Suppressor macrophage (primary cell): ENCODE measurements at regions not wholly inside any gene's neighbourhood (a gene's known extent, or its start where the extent isn't known, plus 50 kb on each side); places are given as distances from the start of the nearest gene placed in this dataset.
"Not testable (repeated sequence)": the region's sequence is repeated elsewhere in the genome, so short reads cannot be mapped to it uniquely, and the experiment has no call there.

Experiments used
- DNase-seq, 4 experiments: peaks; one replicate each; pipeline ENCODE4 v3.0.0-alpha.2; 2020 to 2022

DNA sequence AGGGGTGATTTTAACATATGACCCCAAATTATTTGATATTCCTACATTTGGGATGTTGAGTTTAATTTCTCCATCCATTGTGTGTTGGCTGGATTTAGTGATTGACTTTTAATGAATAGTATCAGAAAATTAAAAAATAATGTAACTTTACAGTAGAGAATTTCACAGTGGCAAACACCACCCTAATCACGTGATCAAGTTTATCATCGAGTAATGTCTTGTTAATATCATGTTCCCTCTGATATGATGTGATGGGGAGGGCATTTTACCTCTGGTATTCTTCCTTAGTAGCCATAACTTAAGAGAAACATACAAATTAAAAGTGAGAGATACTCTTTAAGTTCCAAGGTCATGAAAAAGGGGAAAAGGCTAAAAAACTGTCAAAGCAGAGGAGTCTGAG, 602.0 kb upstream of the CELF4 start:
- DNase-seq = no peak

DNA sequence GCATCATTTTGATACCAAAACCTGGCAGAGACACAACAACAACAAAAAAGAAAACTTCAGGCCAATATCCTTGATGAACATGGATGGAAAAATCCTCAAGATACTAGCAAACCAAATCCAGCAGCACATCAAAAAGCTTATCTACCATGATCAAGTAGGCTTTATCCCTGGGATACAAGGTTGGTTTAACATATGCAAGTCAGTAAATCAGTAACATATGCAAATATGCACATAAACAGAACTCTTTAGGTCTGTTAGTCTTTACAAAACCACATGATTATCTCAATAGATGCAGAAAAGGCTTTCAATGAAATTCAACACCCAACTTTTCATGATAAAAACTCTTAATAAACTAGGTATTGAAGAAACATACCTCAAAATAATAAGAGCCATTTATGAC, 587.5 kb upstream of the CELF4 start:
- not testable (repeated sequence) for DNase-seq

DNA sequence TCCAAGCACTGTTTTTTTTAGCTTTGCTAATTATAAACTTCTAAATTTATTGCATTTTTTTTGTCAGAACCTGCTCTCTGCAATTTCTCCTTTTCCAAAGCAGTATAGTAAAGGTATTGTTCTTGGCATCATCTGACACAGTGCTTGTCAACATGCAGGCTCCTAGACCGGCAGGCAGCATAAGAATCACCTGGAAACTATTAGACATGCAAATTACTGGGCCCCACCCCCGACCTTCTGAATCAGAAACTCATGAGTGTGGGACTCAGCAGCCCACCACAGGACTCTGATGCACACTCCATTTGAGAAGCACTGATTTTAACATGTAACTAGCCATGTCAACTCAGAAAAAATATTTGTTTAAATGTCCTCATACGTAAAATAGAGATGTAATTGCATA, 551.1 kb upstream of the CELF4 start:
- no peak for DNase-seq

DNA sequence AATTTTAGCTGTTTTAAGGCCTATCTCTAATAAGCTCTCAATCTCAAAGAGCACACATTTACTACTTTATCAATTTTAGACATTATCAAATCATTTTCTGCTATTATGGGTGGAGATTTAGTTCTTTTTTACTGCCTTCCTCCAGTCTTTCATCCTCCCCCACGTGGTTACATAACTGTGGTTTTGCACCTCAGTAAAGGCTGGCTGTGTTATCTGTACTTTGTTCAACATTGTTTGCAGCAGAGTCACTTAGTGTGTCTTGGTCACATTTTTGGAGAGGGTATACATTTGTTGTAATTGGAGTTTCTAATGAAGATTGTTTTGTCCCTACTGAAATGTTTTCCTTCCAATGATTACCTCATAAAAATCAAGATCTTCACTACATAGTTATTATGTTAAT, 549.6 kb upstream of the CELF4 start:
- no peak for DNase-seq

DNA sequence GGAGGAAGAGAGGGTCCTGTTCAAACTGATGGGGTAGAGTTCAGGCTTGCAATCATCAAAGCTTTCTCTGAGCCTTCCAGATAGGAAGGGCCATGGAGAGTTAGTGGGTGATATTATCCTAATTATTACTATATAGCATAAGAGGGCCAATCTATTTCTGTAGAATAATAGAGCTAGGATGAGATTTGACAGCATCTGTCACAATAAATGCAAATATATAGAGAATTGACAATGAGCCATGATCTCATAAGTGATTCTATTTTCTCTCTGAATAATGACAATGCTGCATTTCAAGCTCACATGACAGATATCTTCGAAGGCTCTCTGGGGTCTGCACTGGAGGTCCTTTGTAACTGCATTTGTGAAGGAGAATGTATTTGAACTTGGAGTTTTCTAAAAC, 521.9 kb upstream of the CELF4 start:
- DNase-seq = no peak

DNA sequence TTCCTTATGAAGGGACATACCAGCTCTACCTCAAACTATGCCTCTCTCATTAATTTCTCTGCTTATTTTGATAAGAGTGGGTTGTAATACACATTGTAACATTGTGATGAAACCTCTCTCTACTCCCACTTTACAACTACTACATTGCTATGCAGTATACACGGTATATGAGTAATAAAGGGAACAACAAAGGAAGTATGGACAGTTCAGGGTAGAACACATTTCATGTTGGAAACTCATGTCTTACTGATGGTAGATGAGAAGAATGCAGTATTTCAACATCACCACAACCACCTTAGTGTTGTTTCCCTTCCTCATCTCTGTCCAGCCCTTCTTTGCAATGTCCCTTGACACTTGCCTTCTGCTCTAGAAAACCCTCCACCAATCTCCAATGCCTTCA, 515.9 kb upstream of the CELF4 start:
- no peak for DNase-seq

DNA sequence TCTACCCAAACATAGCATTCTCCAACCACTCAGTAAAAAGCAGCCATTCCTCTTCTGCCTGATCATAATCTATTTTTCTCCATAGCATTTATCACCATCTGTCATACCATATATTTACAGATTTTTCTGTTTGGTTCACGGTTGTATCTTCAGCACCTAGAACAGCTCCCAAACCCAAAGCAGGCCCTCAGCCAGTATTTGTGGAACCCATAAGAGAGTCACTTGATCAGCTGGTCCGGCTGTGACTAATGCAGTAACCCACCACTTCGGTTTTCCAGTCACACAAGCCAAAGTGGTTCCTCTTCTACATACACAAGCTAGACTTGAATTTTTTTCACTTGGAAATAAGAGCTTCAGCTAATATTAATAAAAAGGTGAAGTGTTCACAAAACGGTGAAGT, 511.6 kb upstream of the CELF4 start:
- no peak for DNase-seq

DNA sequence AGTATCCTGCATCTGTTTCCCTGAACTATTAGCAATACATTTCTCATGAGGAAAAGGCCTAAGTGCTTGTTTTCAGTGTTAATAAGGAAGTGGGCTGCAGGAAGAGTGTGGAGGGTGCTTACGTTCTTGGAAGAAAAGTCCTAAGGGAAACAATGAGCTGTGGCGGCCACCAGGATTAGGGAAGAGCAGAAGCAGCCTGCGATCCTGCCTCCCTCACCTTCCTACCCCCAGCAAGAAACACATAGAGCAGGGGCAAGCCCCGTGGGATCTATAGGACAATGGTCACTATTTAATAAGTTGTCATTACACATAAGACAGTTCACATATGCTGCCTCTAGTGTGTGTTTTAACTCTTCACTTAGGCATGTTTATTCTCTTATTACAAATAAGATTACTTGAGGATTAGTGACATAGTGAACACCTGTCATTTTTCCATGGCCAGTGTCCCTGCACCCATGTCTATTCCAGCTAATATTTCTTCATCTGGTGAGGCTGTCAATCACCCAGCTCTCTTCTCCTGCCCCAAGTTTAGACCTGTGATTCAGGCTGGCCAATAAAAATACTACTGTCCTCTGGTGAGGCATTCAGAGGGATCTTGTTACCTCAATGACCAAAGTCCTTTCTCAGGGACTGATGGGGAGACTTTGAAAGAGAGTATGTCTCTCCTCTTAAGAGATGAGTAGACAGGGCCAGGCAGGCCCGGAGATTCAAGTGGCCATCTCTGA, 510.9 kb upstream of the CELF4 start:
- DNase-seq = no peak

DNA sequence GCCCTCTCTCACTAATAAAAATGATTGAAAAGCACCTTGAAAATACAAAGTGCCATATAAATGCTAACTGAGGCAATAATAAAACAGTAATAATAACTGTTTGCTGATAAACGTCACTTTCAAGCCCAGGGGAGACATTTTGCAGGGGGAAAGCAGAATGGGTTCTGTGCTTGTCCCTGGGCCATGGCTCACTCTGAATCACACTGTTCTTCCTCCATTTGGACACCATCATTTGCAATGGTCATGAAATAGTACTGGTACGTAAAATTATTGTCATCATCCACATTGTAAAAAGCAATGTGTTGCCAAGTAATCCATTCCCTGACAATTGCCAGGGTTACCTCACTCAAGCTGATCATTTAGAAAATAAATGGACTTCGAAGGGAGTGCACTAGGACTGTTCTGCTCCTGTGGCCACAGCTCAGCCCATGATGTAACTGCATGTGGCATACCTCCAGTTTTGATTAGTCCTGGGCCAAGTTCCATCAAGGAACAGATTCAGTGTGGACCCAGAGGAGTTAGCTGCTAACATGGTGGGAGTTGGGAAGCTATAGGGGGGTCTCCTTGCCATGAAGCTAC, 508.8 kb upstream of the CELF4 start:
- no peak for DNase-seq

DNA sequence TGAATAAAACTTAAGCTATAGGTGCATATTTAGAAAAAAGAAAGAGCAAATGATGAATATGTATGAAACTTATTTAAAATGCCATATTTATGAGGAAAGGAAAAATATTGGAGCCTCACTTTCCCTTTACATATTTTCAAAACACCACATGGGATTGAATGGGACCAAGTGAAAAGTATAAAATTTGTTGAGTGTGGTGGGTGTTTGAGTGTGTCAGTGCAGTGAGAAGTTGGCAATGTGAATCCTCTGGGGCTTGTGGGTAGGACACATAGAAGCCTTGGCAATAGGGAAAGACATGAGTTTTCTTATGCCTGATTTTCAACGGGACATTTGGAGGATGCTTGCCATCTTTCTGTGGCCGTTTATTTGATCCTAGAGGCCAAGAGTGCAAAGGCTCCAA, 502.2 kb upstream of the CELF4 start:
- no peak for DNase-seq

DNA sequence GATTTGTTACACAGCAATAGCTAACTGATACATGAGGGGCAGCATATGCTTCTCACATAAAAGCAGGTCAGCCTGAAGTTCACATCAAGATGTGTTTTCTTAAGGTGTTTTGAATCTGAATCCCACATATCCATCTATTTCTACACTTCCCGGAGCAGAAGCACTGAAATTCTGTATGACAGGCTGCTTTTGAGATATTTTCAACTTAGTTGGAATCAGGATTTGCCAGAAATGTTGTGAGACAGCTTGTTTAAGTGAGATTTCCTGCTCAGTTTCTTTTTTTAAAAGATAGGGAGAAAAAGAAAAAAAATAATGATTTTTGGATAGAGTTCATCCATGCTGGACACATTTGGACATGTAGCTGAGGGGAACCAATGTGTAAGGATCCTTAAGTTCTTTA, 501.5 kb upstream of the CELF4 start:
- no peak for DNase-seq

DNA sequence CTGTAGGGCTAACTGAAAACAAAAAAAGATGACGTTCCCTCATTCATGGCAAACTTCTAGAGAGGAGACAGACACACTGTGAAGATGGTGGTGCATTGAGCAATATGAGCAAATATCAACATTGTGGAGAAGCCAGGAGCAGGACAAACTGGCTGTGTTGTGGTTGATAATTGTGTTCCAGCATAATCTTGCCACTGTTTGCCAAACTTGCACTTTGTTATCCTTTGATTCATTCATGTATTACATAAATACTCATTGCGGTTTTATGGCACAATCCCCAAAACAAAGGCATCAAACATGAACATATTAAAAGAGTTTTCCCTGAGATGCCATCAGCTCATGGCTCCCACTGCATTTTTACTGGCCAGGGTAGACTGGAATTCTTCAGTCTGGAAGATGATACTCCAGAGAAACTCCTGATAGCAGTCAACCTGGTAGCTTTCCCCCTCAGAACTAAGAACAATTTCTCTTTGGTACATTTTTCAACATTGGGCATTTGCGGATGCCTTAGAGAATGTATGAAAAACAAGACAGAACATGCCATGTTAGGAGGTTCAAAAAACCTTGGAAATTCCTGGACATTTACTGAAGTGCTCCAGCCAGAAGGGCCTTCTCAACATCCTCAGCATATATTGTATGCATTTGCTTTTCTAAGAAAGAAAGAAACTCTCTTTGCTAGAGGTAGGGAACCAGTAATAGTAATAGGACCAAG, 487.4 kb upstream of the CELF4 start:
- DNase-seq = no peak

DNA sequence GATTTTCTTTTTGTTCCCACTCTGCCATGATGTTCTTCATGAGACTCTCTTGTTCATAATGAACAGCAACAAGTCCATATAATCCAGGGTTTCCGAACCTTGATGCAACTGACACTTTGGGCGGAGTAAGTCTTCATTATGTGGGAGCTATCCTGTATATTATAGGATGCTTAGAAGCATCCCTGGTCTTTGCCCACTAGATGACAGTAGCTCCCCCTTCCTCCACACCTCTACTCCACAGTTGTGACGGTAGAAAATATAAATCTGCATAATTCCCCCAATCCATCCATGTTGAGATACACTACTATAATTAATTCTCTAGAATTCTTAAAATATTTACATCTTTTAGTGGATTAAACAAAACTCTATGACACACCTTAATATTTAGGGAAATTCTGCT, 482.2 kb upstream of the CELF4 start:
- no peak for DNase-seq

DNA sequence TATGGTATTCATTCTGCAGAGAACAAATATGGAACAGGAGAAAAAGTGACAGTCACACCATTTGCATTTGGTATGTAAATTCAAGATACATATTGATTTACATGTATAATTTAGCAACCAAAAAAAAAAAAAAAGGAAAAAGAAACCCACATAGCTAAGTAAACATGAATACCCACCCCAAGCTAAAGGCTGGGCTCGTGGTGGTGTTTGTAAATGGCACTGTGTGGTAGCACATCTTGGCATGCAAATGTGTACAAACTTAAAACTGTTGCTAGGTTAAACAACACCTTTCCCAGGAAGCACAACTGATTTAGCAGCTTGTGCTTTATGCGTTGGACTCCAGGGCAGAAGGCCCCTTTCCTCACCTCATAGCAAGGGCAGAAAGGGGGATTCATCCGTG, 481.1 kb upstream of the CELF4 start:
- no peak for DNase-seq

DNA sequence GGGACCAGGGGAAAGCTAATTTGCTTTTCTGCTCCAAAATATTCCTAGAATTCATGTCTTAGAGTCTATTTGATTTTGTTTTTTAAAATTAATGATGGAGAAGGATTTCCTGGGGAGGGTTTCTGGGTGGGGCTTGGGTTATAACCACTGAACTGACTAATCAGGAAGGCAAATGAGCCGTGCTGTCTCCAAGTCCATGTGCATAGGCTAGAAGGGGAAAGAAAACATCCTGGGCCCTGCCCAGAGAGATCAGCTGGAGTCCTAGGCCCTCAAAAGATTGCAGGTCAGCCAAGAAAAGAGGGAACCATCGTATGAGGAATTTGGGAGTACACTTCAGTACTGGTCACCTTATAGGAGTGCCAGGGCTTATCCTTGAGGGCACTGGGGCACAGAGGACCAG, 480.2 kb upstream of the CELF4 start:
- DNase-seq = no peak

DNA sequence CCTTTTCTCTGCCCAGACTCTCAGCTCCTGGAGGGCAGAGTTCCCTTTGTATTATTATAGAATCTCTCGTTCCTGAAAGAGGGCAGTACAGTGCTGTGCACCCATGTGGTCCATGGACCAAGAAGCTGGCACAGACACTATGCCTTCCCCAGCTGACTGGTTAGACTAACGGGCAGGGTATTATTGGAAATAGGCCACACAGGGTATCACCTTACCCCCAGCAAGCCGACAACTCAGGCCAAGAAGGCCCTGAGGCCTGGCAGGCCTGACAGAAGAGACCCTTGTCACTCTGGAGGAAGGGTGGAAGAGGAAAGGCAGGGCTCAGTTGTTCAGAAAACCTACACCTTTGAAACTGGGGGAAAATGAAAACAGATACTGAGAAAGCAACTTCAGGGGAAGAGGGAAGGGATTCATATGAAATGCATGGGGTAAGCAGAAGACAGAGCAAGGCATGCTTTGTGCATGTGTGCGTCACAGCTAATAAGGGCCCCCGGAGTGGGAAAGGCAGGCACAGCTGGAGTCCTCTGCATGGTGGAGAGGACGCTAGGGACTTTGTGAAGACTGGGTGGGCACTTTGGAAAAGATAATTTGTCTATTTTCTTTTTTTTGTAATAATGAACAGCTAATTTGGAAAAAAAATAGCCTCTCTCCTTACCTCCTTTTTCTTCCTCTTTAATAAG, 476.8 kb upstream of the CELF4 start:
- no peak for DNase-seq

DNA sequence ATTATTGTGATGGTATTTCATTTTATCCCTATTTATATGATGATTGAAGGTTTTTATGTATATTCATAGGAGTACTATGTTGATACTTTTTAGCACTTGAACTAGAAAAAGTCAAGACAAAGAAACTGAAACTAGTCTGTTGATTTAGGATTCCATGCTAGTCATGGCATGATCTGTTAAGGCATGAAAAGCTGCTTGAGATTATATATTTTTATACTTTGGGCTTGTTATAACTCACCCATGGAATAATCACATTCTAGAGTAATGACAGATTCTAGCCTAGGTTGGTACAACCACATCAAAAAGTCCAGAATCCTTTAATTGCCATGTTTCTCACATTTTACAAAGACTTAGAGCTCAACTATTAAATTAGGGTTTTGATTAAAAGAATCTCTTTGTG, 472.6 kb upstream of the CELF4 start:
- DNase-seq = no peak

DNA sequence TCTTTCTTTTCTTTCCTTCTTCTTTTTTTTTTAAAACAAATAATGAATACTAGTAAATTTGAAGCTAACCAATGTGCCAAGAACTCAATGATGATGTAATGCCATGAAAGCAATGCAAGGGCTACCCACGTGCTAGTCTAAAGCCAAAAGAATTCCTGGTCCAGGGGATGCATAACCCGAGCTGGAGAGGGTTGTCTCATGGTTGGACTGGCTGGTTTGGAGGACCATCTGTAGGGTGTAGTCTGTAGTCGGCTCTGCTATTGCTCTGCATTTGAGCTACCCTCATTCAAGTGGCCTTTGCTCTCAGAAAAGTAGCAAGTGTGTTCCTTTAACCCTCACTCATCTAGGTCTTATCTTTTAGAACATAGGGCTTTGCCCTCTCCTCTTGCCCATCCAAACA, 469.6 kb upstream of the CELF4 start:
- no peak for DNase-seq

DNA sequence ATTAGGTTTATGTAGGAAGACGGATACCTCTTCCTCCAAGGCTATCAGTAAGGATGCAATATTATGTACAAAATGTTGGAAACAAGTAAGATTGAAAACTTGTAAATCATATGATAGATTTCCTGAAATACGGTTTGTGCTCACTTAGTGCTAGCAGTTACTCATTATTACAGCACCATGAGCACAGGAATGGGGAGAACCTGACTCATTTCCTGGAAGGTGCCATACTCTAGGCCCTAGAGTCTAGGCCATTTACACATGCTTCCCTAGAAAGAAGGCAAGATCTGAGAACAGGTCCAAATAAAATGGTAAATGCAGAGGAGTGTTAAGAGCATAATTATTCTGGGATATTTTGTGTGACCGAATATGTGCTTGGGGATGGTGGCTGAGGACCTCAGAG, 467.7 kb upstream of the CELF4 start:
- no peak for DNase-seq

DNA sequence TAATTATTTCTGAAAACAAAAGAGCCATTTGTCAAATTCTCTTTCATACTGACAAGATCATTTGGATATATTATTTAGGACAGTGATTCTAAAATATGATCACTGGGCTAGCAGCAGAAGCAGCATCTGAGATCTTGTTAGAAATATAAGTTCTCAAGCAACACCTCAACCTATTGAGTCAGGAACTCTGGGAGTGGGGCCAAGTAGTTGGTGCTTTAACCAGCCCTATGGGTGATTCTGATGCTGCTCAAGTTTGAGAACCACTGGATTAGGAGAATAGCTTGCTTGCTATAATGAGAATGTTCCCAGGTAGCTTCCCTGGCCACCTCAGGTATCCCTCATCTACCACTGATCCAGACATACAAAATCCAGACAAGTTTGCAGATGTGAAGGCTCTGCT, 466.9 kb upstream of the CELF4 start:
- DNase-seq = no peak

DNA sequence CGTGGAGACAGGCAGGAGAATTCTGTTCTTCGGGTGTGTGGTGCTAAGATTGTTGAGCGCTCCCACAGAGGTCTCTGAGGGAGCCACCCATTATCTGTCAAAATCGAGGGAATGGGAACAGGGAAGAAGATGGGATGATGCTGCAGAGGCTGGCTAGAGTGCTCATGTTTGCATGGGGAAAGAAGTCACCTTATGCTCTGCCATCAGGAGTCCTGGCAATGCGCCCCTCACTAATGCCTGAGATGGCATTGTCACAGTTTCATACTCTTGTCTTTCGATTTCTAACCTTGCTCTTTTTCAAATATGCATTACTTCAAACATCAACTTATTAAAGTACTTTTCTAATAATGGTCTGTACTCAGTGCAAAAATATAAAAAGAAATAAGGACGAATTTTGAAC, 463.3 kb upstream of the CELF4 start:
- no peak for DNase-seq

DNA sequence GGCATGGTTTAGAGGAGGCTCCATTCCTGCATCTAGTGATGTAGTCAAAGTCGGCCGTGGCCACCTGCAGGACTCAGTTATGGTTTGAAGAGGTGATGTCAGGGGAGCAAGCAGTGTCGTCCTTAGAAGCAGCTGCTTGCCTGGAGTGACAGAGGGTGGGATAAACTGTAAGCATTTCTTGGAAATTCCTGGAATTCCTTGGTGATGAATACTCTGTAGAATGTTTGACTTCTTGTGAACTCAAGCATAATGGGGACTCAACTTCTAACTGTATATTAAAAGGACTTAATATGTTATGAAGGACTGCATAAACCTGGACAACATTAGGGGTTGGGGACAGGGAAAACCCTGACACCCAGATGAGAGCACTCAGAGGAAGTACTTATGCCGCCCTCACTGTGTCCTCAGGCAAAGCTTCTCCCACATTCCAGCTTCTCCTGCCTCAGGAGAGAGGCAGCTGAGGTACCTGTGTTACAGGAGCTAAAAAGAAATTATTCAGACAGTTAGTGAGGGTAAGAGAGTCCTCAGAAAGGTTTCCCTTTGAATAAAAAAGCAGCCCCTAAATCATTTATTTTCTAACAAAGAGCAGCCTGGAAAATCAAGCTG, 459.9 kb upstream of the CELF4 start:
- DNase-seq = no peak

DNA sequence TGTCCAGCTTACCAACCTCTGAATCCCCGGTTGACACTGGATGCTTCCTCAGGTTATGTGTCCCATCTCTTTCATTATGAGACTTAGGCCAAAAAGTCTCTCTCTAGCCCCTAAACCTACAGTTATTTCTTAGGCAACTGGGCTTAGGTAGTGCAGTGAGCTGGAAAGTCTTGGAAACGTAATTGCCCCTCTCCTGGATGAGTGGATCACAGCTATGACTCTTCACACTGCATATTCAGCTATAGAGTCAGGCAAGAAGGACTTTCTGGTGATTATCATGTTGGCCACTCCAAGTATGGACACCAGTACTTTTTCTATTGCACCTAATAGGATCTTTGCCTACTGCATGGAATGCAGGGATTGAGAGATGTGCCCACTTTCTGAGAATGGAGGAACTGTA, 458.3 kb upstream of the CELF4 start:
- no peak for DNase-seq
